Esophagus muscularis mucosa (tissue), 4 donors: ENCODE measurements at regions not wholly inside any gene's neighbourhood (a gene's known extent, or its start where the extent isn't known, plus 50 kb on each side); places are given as distances from the start of the nearest gene placed in this dataset.

Experiments used
- DNase-seq: peaks from one replicate; pipeline ENCODE4 v3.0.0-alpha.2; 2017; ENCODE audit errors: extremely low spot score
- H3K27ac ChIP-seq, 4 donors: fragments of 200-600 bp; sonication (generic); replicated peaks in 1 of 4; 1 replicate in 3 of 4; 2 replicates in 1 of 4; pipeline ENCODE4 v1.5.1; 2016 to 2019; ENCODE audit warnings: mild to moderate bottlenecking in 1 of 4
- H3K27me3 ChIP-seq, 4 donors: fragments of 200-600 bp; sonication (generic); one replicate each; pipeline versions ENCODE4 v1.5.1 to v1.6.0; 2016 to 2019
- H3K36me3 ChIP-seq, 4 donors: fragments of 200-600 bp; sonication (generic); one replicate each; pipeline ENCODE4 v1.5.1; 2016 to 2019
- H3K4me1 ChIP-seq, 4 donors: fragments of 200-600 bp; sonication (generic); one replicate each; pipeline ENCODE4 v1.5.1; 2016 to 2019
- H3K4me3 ChIP-seq, 4 donors: fragments of 200-600 bp; sonication (generic); 1 replicate in 2 of 4; 2 replicates in 2 of 4; pipeline ENCODE4 v1.5.1; 2016 to 2019; ENCODE audit warnings: mild to moderate bottlenecking in 4 of 4, moderate library complexity in 1 of 4
- H3K9me3 ChIP-seq, 4 donors: fragments of 200-600 bp; sonication (generic); 1 replicate in 3 of 4; 2 replicates in 1 of 4; pipeline ENCODE4 v1.5.1; 2016 to 2019
- CTCF ChIP-seq, 3 experiments: fragments of 200-600 bp in 2 of 3; fragments of 450-650 bp in 1 of 3; sonication (generic) in 2 of 3; IDR thresholded peaks; one replicate each; pipeline ENCODE4 v1.5.1; 2017 to 2019; ENCODE audit warnings: antibody characterized with exemption in 3 of 3, mild to moderate bottlenecking in 2 of 3, moderate library complexity in 1 of 3
- EP300 ChIP-seq: sonication (generic); formaldehyde crosslinking; IDR thresholded peaks from one replicate; pipeline ENCODE4 v1.6.1; 2017; ENCODE audit warnings: antibody characterized with exemption
- POLR2A ChIP-seq: fragments of 450-650 bp; IDR thresholded peaks from one replicate; pipeline ENCODE4 v1.6.1; 2017; ENCODE audit warnings: antibody characterized with exemption, moderate library complexity, mild to moderate bottlenecking, low read depth
- POLR2AphosphoS5 ChIP-seq, 2 donors: sonication (generic); formaldehyde crosslinking; IDR thresholded peaks; one replicate each; pipeline ENCODE4 v1.6.1; 2017; ENCODE audit warnings: antibody characterized with exemption in 2 of 2
- WGBS: methylation state at CpG from one replicate; pipeline ENCODE4 v1.1.5; 2018; 5-methylcytosine and 5-hydroxymethylcytosine counted together
- intact Hi-C: fragments of 100-400 bp; cut with DNase I; formaldehyde crosslinking; loops from one replicate; pipeline ENCODE4 v1.15.1; 2023

GRCh38 chr16:86716649-86717048 lies 138.3 kb downstream of the FOXL1 start:
- no peak overlapping the region for H3K4me3 ChIP-seq
- intact Hi-C loops = no loop called here
- no peak overlapping the region for H3K27ac ChIP-seq
- DNase-seq = no peak
- TF ChIP-seq POLR2AphosphoS5 (IDR thresholded peaks at IDR 0.05) = no peak
- no peak for TF ChIP-seq CTCF (IDR thresholded peaks at IDR 0.05)
- no peak for TF ChIP-seq EP300
- no peak for TF ChIP-seq POLR2A
- H3K36me3 ChIP-seq = no peaks in the 10 kb centered on the region
- H3K9me3 ChIP-seq = no peaks in the 10 kb centered on the region
- peaks cover 0 to 77% (median 0%) of the 10 kb centered on the region in 4 donors for H3K27me3 ChIP-seq
- no peaks in the 10 kb centered on the region for H3K4me1 ChIP-seq
- 68% methylated on average over 9 of the region's 9 CpGs for WGBS

DNA sequence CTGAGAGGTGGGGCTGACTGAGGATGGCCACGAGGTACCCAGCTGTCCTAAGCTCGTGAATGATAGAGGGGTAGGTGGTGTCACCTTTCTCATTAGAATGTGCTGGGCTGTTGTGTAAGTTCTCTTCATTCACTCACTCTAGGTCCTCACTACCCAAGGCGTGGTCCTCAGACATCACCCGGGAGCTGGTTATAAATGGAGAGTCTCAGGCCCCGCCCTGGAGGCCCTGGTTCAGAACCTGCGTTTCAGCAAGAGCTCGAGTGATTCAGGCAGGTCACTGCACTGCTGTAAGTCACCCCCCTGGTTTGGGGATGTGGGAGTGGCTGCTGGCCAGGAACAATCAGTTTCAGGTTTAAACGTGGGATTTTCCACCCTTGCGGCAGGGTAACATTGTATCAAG lies 139.8 kb downstream of the FOXL1 start:
- TF ChIP-seq EP300 (no peak), POLR2A (no peak), POLR2AphosphoS5 (IDR thresholded peaks at IDR 0.05) (no peak), CTCF (IDR thresholded peaks at IDR 0.05) (no peak)
- Histone ChIP-seq H3K9me3 (no peaks in the 10 kb centered on the region), H3K36me3 (no peaks in the 10 kb centered on the region), H3K27ac (no peak overlapping the region), H3K27me3 (peaks cover 0 to 71% (median 0%) of the 10 kb centered on the region in 4 donors), H3K4me3 (no peak overlapping the region), H3K4me1 (no peaks in the 10 kb centered on the region)
- WGBS = 52% methylated on average over 7 of the region's 9 CpGs
- no peak for DNase-seq
- intact Hi-C loops = no loop called here

DNA sequence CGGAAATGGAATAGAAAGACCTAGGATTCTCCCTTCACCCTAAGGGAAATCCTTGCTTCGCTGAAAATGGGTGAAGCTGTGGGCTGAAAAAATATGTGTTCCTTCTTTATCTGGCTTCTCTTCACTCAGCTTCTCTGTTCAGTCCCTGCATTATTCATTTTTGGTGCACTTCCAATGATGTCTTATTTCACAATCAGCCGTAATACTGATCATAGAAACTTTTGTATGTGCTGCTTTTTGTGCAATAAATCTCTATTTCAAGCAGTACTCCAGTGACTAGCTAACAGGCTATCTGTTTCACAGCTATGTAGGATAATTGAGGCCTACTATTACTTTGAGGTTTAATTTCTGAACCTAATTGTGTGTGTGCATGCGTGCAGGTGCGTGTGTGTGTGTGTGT lies 144.6 kb downstream of the FOXL1 start:
- H3K27ac ChIP-seq = no peak overlapping the region
- H3K4me1 ChIP-seq = no peaks in the 10 kb centered on the region
- H3K9me3 ChIP-seq = no peaks in the 10 kb centered on the region
- 74% methylated on average over 5 of the region's 5 CpGs for WGBS
- no peak for DNase-seq
- no peaks in the 10 kb centered on the region for H3K36me3 ChIP-seq
- intact Hi-C loops = no loop called here
- H3K4me3 ChIP-seq = no peak overlapping the region
- TF ChIP-seq EP300 (no peak), POLR2AphosphoS5 (IDR thresholded peaks at IDR 0.05) (no peak), CTCF (IDR thresholded peaks at IDR 0.05) (no peak), POLR2A (no peak)
- H3K27me3 ChIP-seq = peaks cover 0 to 60% (median 0%) of the 10 kb centered on the region in 4 donors

- no peak for TF ChIP-seq CTCF (IDR thresholded peaks at IDR 0.05)
- TF ChIP-seq EP300 = no peak
- no peak for TF ChIP-seq POLR2AphosphoS5 (IDR thresholded peaks at IDR 0.05)
- no peak for TF ChIP-seq POLR2A
- no peak overlapping the region for H3K4me3 ChIP-seq
- H3K27ac ChIP-seq = no peak overlapping the region
- H3K9me3 ChIP-seq = no peaks in the 10 kb centered on the region
- DNase-seq = no peak
- no peaks in the 10 kb centered on the region for H3K4me1 ChIP-seq
- WGBS = 68% methylated on average over 10 of the region's 10 CpGs
- H3K27me3 ChIP-seq = peaks cover 0 to 60% (median 0%) of the 10 kb centered on the region in 4 donors
- no peaks in the 10 kb centered on the region for H3K36me3 ChIP-seq
- intact Hi-C loops = no loop called here
Observed at GRCh38 chr16:86723689-86724088, 145.3 kb downstream of the FOXL1 start.

GRCh38 chr16:86725401-86725800 lies 147.1 kb downstream of the FOXL1 start:
- 74% methylated on average over 10 of the region's 10 CpGs for WGBS
- TF ChIP-seq CTCF (IDR thresholded peaks at IDR 0.05) = no peak
- TF ChIP-seq POLR2AphosphoS5 (IDR thresholded peaks at IDR 0.05) = no peak
- TF ChIP-seq EP300 = no peak
- no peak for TF ChIP-seq POLR2A
- Histone ChIP-seq H3K27me3 (peaks cover 0 to 61% (median 3%) of the 10 kb centered on the region in 4 donors), H3K4me3 (no peak overlapping the region), H3K27ac (no peak overlapping the region), H3K36me3 (no peaks in the 10 kb centered on the region), H3K9me3 (no peaks in the 10 kb centered on the region), H3K4me1 (no peaks in the 10 kb centered on the region)
- DNase-seq = no peak
- intact Hi-C loops = no loop called here
